Endothelial cell of umbilical vein (primary cell): ENCODE measurements at regions not wholly inside any gene's neighbourhood (a gene's known extent, or its start where the extent isn't known, plus 50 kb on each side); places are given as distances from the start of the nearest gene placed in this dataset.

Experiments
- BruUV-seq: library from RNA; stranded (reverse); fragments of 400-500 nt; replicated peaks from 2 replicates; lab custom pipeline; 2021; lab: Mats Ljungman, UMichigan
- CTCF ChIA-PET: fragments of 300-600, 350-600 bp; sonication (Branson Sonifier 250); formaldehyde crosslinking; loops from one replicate; lab custom pipeline; 2021; ENCODE audit warnings: antibody characterized with exemption, inconsistent platforms; lab: Charles Lee
- POLR2A ChIA-PET: fragments of 300-600, 350-600 bp; sonication (Branson Sonifier 250); formaldehyde crosslinking; loops from one replicate; lab custom pipeline; 2021; ENCODE audit warnings: antibody characterized with exemption, inconsistent platforms; lab: Charles Lee
- DNase-seq: peaks from one replicate; pipeline ENCODE4 v3.0.0-alpha.2; 2011; ENCODE audit warnings: low read depth, low spot score
- FAIRE-seq: peaks from 2 replicates; lab custom pipeline; 2011; peaks lifted over from hg19 to GRCh38; lab: Jason Lieb, UNC
- H2AFZ ChIP-seq: 2 replicates; pipeline ENCODE4 v1.6.0; 2012; ENCODE audit warnings: low read depth, low read length, control low read depth, inconsistent platforms
- H3K27ac ChIP-seq: 2 replicates; pipeline ENCODE4 v1.5.1; 2011; ENCODE audit warnings: low read depth, mild to moderate bottlenecking, control low read depth, low read length, moderate library complexity; ENCODE audit not compliant: insufficient read depth
- H3K27me3 ChIP-seq, 2 experiments: 2 replicates each; pipeline versions ENCODE4 v1.6.0 to v1.6.1; 2011; ENCODE audit warnings: low read length in 2 of 2, mixed read lengths in 1 of 2; ENCODE audit not compliant: control insufficient read depth in 2 of 2, insufficient read depth in 2 of 2
- H3K36me3 ChIP-seq, 2 experiments: 2 replicates in 1 of 2; 3 replicates in 1 of 2; pipeline ENCODE4 v1.5.1; 2011; ENCODE audit warnings: low read length in 2 of 2, mild to moderate bottlenecking in 1 of 2, moderate library complexity in 1 of 2; ENCODE audit not compliant: control insufficient read depth in 2 of 2, insufficient read depth in 2 of 2; ENCODE audit errors: extremely low read depth in 1 of 2
- H3K4me1 ChIP-seq: 3 replicates; pipeline ENCODE4 v1.5.1; 2011; ENCODE audit warnings: mild to moderate bottlenecking, low read length; ENCODE audit not compliant: control insufficient read depth, insufficient read depth; ENCODE audit errors: extremely low read depth
- H3K4me2 ChIP-seq: 2 replicates; pipeline ENCODE4 v1.6.1; 2011; ENCODE audit warnings: low read length, control low read depth, mixed read lengths; ENCODE audit not compliant: insufficient read depth
- H3K4me3 ChIP-seq, 3 experiments: fragments of 200-600 bp in 1 of 3; sonication (generic), shearing (Covaris generic) in 1 of 3; replicated peaks in 1 of 3; 2 replicates each; pipeline ENCODE4 v1.5.1; 2011 to 2016; ENCODE audit warnings: control low read depth in 3 of 3, low read length in 3 of 3, mild to moderate bottlenecking in 2 of 3, inconsistent platforms in 1 of 3, low read depth in 1 of 3, moderate library complexity in 1 of 3; ENCODE audit not compliant: insufficient read depth in 1 of 3
- H3K79me2 ChIP-seq: 2 replicates; pipeline ENCODE4 v1.6.0; 2012; ENCODE audit warnings: low read length, inconsistent platforms; ENCODE audit not compliant: control insufficient read depth, insufficient read depth
- H3K9ac ChIP-seq: replicated peaks from 2 replicates; pipeline ENCODE3; 2011; ENCODE audit warnings: low read length, control low read depth; ENCODE audit not compliant: insufficient read depth; ENCODE audit errors: extremely low read depth
- H3K9me1 ChIP-seq: replicated peaks from 3 replicates; pipeline ENCODE4 v1.6.0; 2011; ENCODE audit warnings: mild to moderate bottlenecking, low read length; ENCODE audit not compliant: control insufficient read depth, insufficient read depth; ENCODE audit errors: extremely low read depth
- H3K9me3 ChIP-seq: replicated peaks from 2 replicates; pipeline ENCODE4 v1.5.1; 2012; ENCODE audit warnings: low read length, inconsistent platforms; ENCODE audit not compliant: control insufficient read depth, insufficient read depth
- H4K20me1 ChIP-seq: replicated peaks from 2 replicates; pipeline ENCODE3; 2011; ENCODE audit warnings: mild to moderate bottlenecking, low read length; ENCODE audit not compliant: control insufficient read depth, insufficient read depth; ENCODE audit errors: extremely low read depth
- CTCF ChIP-seq, 2 donors: IDR thresholded peaks; 1 replicate in 1 of 2; 2 replicates in 1 of 2; pipeline ENCODE4 v1.5.1; 2011; ENCODE audit warnings: low read length in 2 of 2, mild to moderate bottlenecking in 2 of 2, moderate library complexity in 2 of 2, control low read depth in 1 of 2, inconsistent platforms in 1 of 2, low read depth in 1 of 2; ENCODE audit not compliant: insufficient read depth in 1 of 2; ENCODE audit errors: extremely low read depth in 1 of 2
- EZH2 ChIP-seq: IDR thresholded peaks from 2 replicates; pipeline ENCODE4 v1.6.1; 2012; ENCODE audit warnings: borderline replicate concordance, low read depth, mild to moderate bottlenecking, moderate library complexity, low read length, inconsistent platforms; ENCODE audit not compliant: severe bottlenecking
- FOS ChIP-seq: IDR thresholded peaks from 2 replicates; pipeline ENCODE4 v1.6.1; 2011; ENCODE audit warnings: mild to moderate bottlenecking, low read length, moderate library complexity, borderline replicate concordance; ENCODE audit not compliant: insufficient read depth
- GATA2 ChIP-seq: IDR thresholded peaks from 2 replicates; pipeline ENCODE4 v1.7.0; 2011; ENCODE audit warnings: low read depth, mild to moderate bottlenecking, moderate library complexity, mixed read lengths, low read length; ENCODE audit not compliant: insufficient read length, insufficient read depth
- JUN ChIP-seq: IDR thresholded peaks from 2 replicates; pipeline ENCODE4 v1.6.1; 2011; ENCODE audit warnings: borderline replicate concordance, low read depth; ENCODE audit not compliant: insufficient read length, insufficient read depth
- MAX ChIP-seq: IDR thresholded peaks from 2 replicates; pipeline ENCODE4 v1.6.1; 2011; ENCODE audit not compliant: insufficient read depth, insufficient read length
- MYC ChIP-seq: IDR thresholded peaks from one replicate; pipeline ENCODE4 v1.6.1; 2011; ENCODE audit warnings: mild to moderate bottlenecking, low read depth, low read length
- POLR2A ChIP-seq: IDR thresholded peaks from 2 replicates; pipeline ENCODE4 v1.6.1; 2012; ENCODE audit warnings: low read depth, mild to moderate bottlenecking, control low read depth, low read length
- POLR2AphosphoS5 ChIP-seq: IDR thresholded peaks from 2 replicates; pipeline ENCODE4 v1.6.1; 2012; ENCODE audit warnings: low read depth, mild to moderate bottlenecking, control low read depth, low read length, moderate library complexity; ENCODE audit not compliant: insufficient read depth
- dilution Hi-C: fragments of 300-500 bp; cut with MboI; formaldehyde crosslinking; loops from one replicate; pipeline ENCODE4 v1.15.0; 2019; ENCODE audit warnings: low sequenced_read_pairs; ENCODE audit not compliant: extremely low pct_ligation_motif_present
- intact Hi-C: fragments of 100-400 bp; cut with micrococcal nuclease; formaldehyde crosslinking; loops from one replicate; pipeline ENCODE4 v1.10.0; 2022

GRCh38 chr5:119954106-119954505 is 324.7 kb downstream of the FAM170A start:
- no peaks in the 10 kb centered on the region for H3K79me2 ChIP-seq
- ChIA-PET CTCF (no interaction called here), POLR2A (no interaction called here)
- H3K27me3 ChIP-seq, result no peaks in the 10 kb centered on the region
- FAIRE-seq (no peak), DNase-seq (no peak)
- TF ChIP-seq MAX (no peak), CTCF (IDR thresholded peaks at IDR 0.05; ENCODE audit: extremely low read depth in 1 of 2, insufficient read depth in 1 of 2, low read depth in 1 of 2, low read length in 2 of 2) (no peak), EZH2 (no peak), POLR2A (no peak), POLR2AphosphoS5 (no peak), GATA2 (no peak), MYC (no peak), JUN (no peak), FOS (no peak)
- no peak overlapping the region for H3K27ac ChIP-seq
- H3K4me2 ChIP-seq, result no peak overlapping the region
- no peaks in the 10 kb centered on the region for H4K20me1 ChIP-seq
- no peaks in the 10 kb centered on the region for H3K36me3 ChIP-seq
- no peak overlapping the region for H3K4me3 ChIP-seq
- H2AFZ ChIP-seq, result no peak overlapping the region
- H3K9ac ChIP-seq, result no peak overlapping the region
- dilution Hi-C loops, result no loop called here
- BruUV-seq, result no TSS peak
- H3K9me3 ChIP-seq, result no peaks in the 10 kb centered on the region
- H3K4me1 ChIP-seq, result no peaks in the 10 kb centered on the region
- H3K9me1 ChIP-seq, result no peaks in the 10 kb centered on the region
- intact Hi-C loops, result no loop called here
